ENCODE measurements at regions not wholly inside any gene's neighbourhood (a gene's known extent, or its start where the extent isn't known, plus 50 kb on each side); places are given as distances from the start of the nearest gene placed in this dataset.

DNA sequence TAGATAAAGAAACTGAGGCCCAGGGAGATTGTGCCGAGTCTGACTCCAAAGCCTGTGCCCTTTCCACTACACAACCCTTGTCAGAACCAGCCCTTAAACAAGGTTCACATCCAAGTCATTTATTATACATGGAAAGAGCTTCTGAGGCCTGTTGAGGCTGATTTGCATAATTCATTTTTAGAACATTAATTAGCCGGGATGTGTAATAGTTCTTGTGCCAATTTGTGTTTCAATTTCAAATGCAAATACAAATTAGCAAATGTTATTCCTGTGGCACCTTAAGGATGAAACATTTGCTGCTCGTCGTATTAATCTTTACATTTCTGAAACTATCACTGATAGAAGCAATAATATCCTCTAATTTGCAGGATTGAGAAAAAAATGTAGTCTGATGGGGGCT lies 174.9 kb downstream of the MYCN start:
- WGBS, 5 donors: 87 to 92% (median 90%) methylated on average over 4 of the region's 4 CpGs
- no peak overlapping the region for H3K27ac ChIP-seq
- no peaks in the 10 kb centered on the region for H3K9me3 ChIP-seq
- intact Hi-C loops (cut with DNase I; ENCODE audit: low total_unique reads): no loop called here
- TF ChIP-seq POLR2AphosphoS5 (IDR thresholded peaks at IDR 0.05): no peak
- no peak for TF ChIP-seq POLR2A (IDR thresholded peaks at IDR 0.05)
- TF ChIP-seq, protein P1, sequence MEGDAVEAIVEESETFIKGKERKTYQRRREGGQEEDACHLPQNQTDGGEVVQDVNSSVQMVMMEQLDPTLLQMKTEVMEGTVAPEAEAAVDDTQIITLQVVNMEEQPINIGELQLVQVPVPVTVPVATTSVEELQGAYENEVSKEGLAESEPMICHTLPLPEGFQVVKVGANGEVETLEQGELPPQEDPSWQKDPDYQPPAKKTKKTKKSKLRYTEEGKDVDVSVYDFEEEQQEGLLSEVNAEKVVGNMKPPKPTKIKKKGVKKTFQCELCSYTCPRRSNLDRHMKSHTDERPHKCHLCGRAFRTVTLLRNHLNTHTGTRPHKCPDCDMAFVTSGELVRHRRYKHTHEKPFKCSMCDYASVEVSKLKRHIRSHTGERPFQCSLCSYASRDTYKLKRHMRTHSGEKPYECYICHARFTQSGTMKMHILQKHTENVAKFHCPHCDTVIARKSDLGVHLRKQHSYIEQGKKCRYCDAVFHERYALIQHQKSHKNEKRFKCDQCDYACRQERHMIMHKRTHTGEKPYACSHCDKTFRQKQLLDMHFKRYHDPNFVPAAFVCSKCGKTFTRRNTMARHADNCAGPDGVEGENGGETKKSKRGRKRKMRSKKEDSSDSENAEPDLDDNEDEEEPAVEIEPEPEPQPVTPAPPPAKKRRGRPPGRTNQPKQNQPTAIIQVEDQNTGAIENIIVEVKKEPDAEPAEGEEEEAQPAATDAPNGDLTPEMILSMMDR (IDR thresholded peaks at IDR 0.05 in 8 of 11, conservative IDR thresholded peaks at IDR 0.05 in 3 of 11): no peak
- H3K36me3 ChIP-seq: no peaks in the 10 kb centered on the region
- H3K4me1 ChIP-seq: no peaks in the 10 kb centered on the region
- H3K4me3 ChIP-seq: no peak overlapping the region
- DNase-seq: no peak
- no peaks in the 10 kb centered on the region for H3K27me3 ChIP-seq (replicated peaks in 1 of 7)

DNA sequence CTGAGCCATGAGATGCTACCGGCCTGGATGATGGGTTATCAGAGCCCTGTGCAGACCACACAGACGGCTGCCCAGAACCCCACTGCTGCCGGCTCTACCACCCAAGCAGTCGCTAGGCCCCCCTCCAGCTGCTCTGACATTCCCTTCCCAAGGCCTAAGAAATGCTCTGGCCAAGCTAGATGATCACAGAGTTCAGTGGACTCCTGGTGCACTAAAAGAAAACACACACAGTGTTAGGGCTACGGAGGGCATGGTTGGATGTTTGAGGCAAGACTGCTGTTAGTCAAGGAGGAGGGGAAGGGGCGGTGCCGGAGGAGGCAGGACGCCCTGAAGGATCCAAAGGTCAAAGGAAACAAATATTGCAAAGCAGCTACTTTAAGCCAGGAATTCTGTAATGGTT lies 174.5 kb downstream of the MYCN start:
- TF ChIP-seq, protein P1 (IDR thresholded peaks at IDR 0.05 in 8 of 11, conservative IDR thresholded peaks at IDR 0.05 in 3 of 11): no peak
- TF ChIP-seq POLR2AphosphoS5 (IDR thresholded peaks at IDR 0.05) (no peak), POLR2A (IDR thresholded peaks at IDR 0.05) (no peak)
- intact Hi-C loops (cut with DNase I; ENCODE audit: low total_unique reads): no loop called here
- H3K36me3 ChIP-seq: no peaks in the 10 kb centered on the region
- H3K27me3 ChIP-seq (replicated peaks in 1 of 7): no peaks in the 10 kb centered on the region
- no peak overlapping the region for H3K27ac ChIP-seq
- whole genome bisulfite sequencing, 5 donors: 78 to 87% (median 86%) methylated on average over 8 of the region's 8 CpGs
- DNase-seq: no peak
- H3K4me3 ChIP-seq: no peak overlapping the region
- H3K9me3 ChIP-seq: no peaks in the 10 kb centered on the region
- no peaks in the 10 kb centered on the region for H3K4me1 ChIP-seq

DNA sequence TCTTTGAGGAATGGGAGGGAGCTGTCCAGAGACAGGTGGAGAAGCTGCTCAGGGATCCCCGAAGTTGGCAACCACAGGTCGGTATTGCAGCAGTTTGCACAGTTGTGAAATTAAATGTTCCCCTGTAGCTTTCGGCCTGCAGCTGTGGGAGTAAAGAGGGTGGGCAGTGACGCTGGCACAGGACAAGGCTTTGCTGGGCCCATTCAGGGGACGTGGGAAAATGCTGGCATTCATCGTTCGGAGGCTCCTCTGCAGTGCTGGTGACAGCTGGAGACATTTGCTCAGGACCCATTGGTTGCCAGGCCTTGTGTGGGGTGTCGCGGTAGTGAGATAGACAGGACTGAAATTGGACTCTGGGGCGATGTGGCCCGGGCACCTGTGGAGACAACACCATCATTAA lies 173.7 kb downstream of the MYCN start:
- Histone ChIP-seq H3K27ac (no peak overlapping the region), H3K4me1 (no peaks in the 10 kb centered on the region), H3K4me3 (no peak overlapping the region), H3K36me3 (no peaks in the 10 kb centered on the region), H3K9me3 (no peaks in the 10 kb centered on the region), H3K27me3 (replicated peaks in 1 of 7) (no peaks in the 10 kb centered on the region)
- DNase-seq: no peak
- intact Hi-C loops (cut with DNase I; ENCODE audit: low total_unique reads): no loop called here
- WGBS, 5 donors: 86 to 93% (median 88%) methylated on average over 11 of the region's 11 CpGs
- no peak for TF ChIP-seq POLR2AphosphoS5 (IDR thresholded peaks at IDR 0.05)
- TF ChIP-seq, protein P1 (IDR thresholded peaks at IDR 0.05 in 8 of 11, conservative IDR thresholded peaks at IDR 0.05 in 3 of 11): no peak

DNA sequence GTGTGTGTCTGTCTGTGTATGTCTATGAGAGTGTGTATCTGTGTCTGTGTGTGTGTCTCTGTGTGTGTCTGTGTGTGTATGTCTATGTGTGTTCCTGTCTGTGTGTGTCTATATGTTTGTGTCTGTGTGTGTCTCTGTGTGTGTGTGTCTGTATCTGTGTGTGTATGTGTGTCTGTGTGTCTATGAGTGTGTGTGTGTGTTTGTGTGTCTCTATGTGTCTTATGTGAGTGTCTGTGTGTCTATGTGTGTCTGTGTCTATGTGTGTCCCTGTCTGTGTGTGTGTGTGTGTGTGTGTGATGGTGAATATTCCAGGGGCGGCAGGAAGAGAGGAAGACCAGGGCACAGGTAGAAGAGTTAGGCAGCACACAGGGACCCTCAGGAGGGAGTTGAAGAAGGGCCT lies 173.2 kb downstream of the MYCN start:
- no peak for DNase-seq
- no peaks in the 10 kb centered on the region for H3K36me3 ChIP-seq
- no peaks in the 10 kb centered on the region for H3K4me1 ChIP-seq
- 56 to 100% (median 93%) methylated on average over 1 of the region's 1 CpG for WGBS, 5 donors
- intact Hi-C loops (cut with DNase I; ENCODE audit: low total_unique reads): no loop called here
- no peak overlapping the region for H3K27ac ChIP-seq
- H3K9me3 ChIP-seq: no peaks in the 10 kb centered on the region
- no peak overlapping the region for H3K4me3 ChIP-seq
- TF ChIP-seq POLR2A (IDR thresholded peaks at IDR 0.05) (no peak), POLR2AphosphoS5 (IDR thresholded peaks at IDR 0.05) (no peak)
- TF ChIP-seq, protein P1 (IDR thresholded peaks at IDR 0.05 in 8 of 11, conservative IDR thresholded peaks at IDR 0.05 in 3 of 11): no peak
- no peaks in the 10 kb centered on the region for H3K27me3 ChIP-seq (replicated peaks in 1 of 7)
